GM23338 (cell line): ENCODE measurements at regions not wholly inside any gene's neighbourhood (a gene's known extent, or its start where the extent isn't known, plus 50 kb on each side); places are given as distances from the start of the nearest gene placed in this dataset.

Experiments used
- ATAC-seq: fragments of 200-7000 bp; cut with Tn5 transposase; 3 replicates; pipeline ENCODE4 v1.9.1; 2020
- DNase-seq: peaks from one replicate; pipeline ENCODE4 v3.0.0-alpha.2; 2015; ENCODE audit warnings: low spot score
- H2AFZ ChIP-seq: fragments of 200-600 bp; sonication (generic); 2 replicates; pipeline ENCODE4 v1.8.0; 2016; ENCODE audit warnings: antibody characterized with exemption, mild to moderate bottlenecking, moderate library complexity
- H3F3A ChIP-seq: fragments of 200-600 bp; sonication (generic); replicated peaks from 2 replicates; pipeline ENCODE4 v1.8.0; 2017; ENCODE audit warnings: antibody characterized with exemption, mixed run types, low read depth
- H3K27ac ChIP-seq: fragments of 200-600 bp; sonication (generic); 2 replicates; pipeline ENCODE4 v1.6.1; 2016; ENCODE audit warnings: low read depth
- H3K27me3 ChIP-seq: fragments of 200-600 bp; sonication (generic); 2 replicates; pipeline ENCODE4 v1.8.0; 2016; ENCODE audit warnings: mild to moderate bottlenecking, mixed run types, moderate library complexity; ENCODE audit not compliant: insufficient read depth
- H3K36me3 ChIP-seq: fragments of 200-600 bp; sonication (generic); 2 replicates; pipeline ENCODE4 v1.8.0; 2016; ENCODE audit warnings: mild to moderate bottlenecking; ENCODE audit not compliant: insufficient read depth
- H3K4me1 ChIP-seq: fragments of 200-600 bp; sonication (generic); 2 replicates; pipeline ENCODE4 v1.8.0; 2016; ENCODE audit warnings: mild to moderate bottlenecking, moderate library complexity; ENCODE audit not compliant: insufficient read depth
- H3K4me2 ChIP-seq: fragments of 200-600 bp; sonication (generic); 2 replicates; pipeline ENCODE4 v1.7.1; 2017; ENCODE audit warnings: mixed run types
- H3K4me3 ChIP-seq: fragments of 200-600 bp; sonication (generic); 2 replicates; pipeline ENCODE4 v1.6.1; 2016; ENCODE audit warnings: mixed run types
- H3K79me2 ChIP-seq: fragments of 200-600 bp; sonication (generic); replicated peaks from 2 replicates; pipeline ENCODE4 v1.8.0; 2017; ENCODE audit warnings: mild to moderate bottlenecking; ENCODE audit not compliant: insufficient read depth
- H3K9me2 ChIP-seq: fragments of 200-600 bp; sonication (generic); 2 replicates; pipeline ENCODE4 v1.8.0; 2017; ENCODE audit not compliant: insufficient read depth
- H4K20me1 ChIP-seq: fragments of 200-600 bp; sonication (generic); replicated peaks from 2 replicates; pipeline ENCODE4 v1.8.0; 2017; ENCODE audit warnings: mild to moderate bottlenecking; ENCODE audit not compliant: insufficient read depth
- H3K27ac Mint-ChIP-seq: 2 replicates; pipeline ENCODE4 v1.8.0; 2020; ENCODE audit warnings: inconsistent platforms, mild to moderate bottlenecking, moderate library complexity, mixed read lengths
- H3K27me3 Mint-ChIP-seq: 3 replicates; pipeline ENCODE4 v1.8.0; 2022; ENCODE audit warnings: low read depth, mild to moderate bottlenecking, moderate library complexity, mixed read lengths, inconsistent platforms; ENCODE audit not compliant: insufficient read depth, poor library complexity
- H3K36me3 Mint-ChIP-seq: 3 replicates; pipeline ENCODE4 v1.8.0; 2021; ENCODE audit warnings: low read depth, mild to moderate bottlenecking, inconsistent platforms, moderate library complexity, mixed read lengths
- H3K4me1 Mint-ChIP-seq: 3 replicates; pipeline ENCODE4 v1.8.0; 2020; ENCODE audit warnings: mild to moderate bottlenecking, inconsistent platforms, mixed read lengths
- H3K4me3 Mint-ChIP-seq: 3 replicates; pipeline ENCODE4 v1.8.0; 2021; ENCODE audit warnings: moderate library complexity, mild to moderate bottlenecking, inconsistent platforms, mixed read lengths
- H3K9me3 Mint-ChIP-seq: 3 replicates; pipeline ENCODE4 v1.8.0; 2020; ENCODE audit warnings: moderate library complexity, mild to moderate bottlenecking, inconsistent platforms, mixed read lengths
- CREB1 ChIP-seq: fragments of 250-450 bp; sonication (Bioruptor Pico); IDR thresholded peaks from 2 replicates; pipeline ENCODE4 v1.5.0; 2020; ENCODE audit warnings: low read depth, mild to moderate bottlenecking, moderate library complexity
- EZH2 ChIP-seq: fragments of 200-600 bp; sonication (generic); IDR thresholded peaks from one replicate; pipeline ENCODE4 v1.8.0; 2017; ENCODE audit warnings: antibody characterized with exemption, mild to moderate bottlenecking, low read depth; ENCODE audit not compliant: unreplicated experiment
- JUNB ChIP-seq: IDR thresholded peaks from one replicate; pipeline ENCODE4 v1.6.1; 2016; ENCODE audit warnings: antibody characterized with exemption; ENCODE audit not compliant: unreplicated experiment
- NANOG ChIP-seq: IDR thresholded peaks from 2 replicates; pipeline ENCODE4 v1.6.1; 2016; ENCODE audit warnings: antibody characterized with exemption, borderline replicate concordance
- STAT1 ChIP-seq: IDR thresholded peaks from one replicate; pipeline ENCODE4 v1.6.1; 2016; ENCODE audit warnings: antibody characterized with exemption; ENCODE audit not compliant: unreplicated experiment
- ZNF114 ChIP-seq: fragments of 250-450 bp; sonication (Bioruptor Pico); IDR thresholded peaks from 2 replicates; pipeline ENCODE4 v1.5.0; 2020; ENCODE audit warnings: mild to moderate bottlenecking, moderate library complexity
- ZNF331 ChIP-seq: fragments of 250-450 bp; sonication (Bioruptor Pico); IDR thresholded peaks from 2 replicates; pipeline ENCODE4 v1.5.0; 2020; ENCODE audit warnings: low read depth, mild to moderate bottlenecking, moderate library complexity
- TF ChIP-seq, protein P1 (sequence below): IDR thresholded peaks from 2 replicates; pipeline ENCODE4 v1.6.1; 2016; ENCODE audit warnings: antibody characterized with exemption
- TF ChIP-seq, protein P2 (sequence below): IDR thresholded peaks from one replicate; pipeline ENCODE4 v1.6.1; 2018; ENCODE audit warnings: antibody characterized with exemption; ENCODE audit not compliant: unreplicated experiment
- TF ChIP-seq, protein P3 (sequence below): fragments of 250-450 bp; sonication (Bioruptor Pico); IDR thresholded peaks from 2 replicates; pipeline ENCODE4 v1.5.0; 2020; ENCODE audit warnings: mild to moderate bottlenecking, moderate library complexity

DNA sequence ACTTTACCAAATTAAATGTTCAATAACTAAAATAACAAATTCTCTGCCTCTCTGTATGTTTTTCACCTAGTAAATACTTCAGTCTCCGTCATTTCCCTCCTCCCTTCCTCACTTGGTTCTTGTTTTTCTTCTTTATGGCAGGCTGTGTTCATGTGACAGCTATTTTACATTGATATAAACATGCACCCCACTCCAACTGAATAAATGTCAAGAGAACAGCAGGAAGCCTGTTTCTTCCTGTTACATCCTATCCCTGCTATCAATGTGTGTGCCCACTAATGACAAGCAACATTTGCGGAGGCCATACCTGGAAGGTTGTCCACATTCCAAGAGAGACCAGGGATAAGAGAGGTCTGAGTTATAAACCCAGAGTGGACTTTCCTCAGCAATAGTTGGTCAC lies 145.2 kb upstream of the MAST4 start:
- H3K4me2 ChIP-seq = no peak overlapping the region
- no peaks in the 10 kb centered on the region for H3K27me3 ChIP-seq
- H3K9me3 Mint-ChIP-seq = peaks cover 62% of the 10 kb centered on the region
- no peak overlapping the region for H3K27ac ChIP-seq
- H3K27ac Mint-ChIP-seq = no peak overlapping the region
- DNase-seq (no peak), ATAC-seq (no peak)
- H3F3A ChIP-seq = no peaks in the 10 kb centered on the region
- H3K79me2 ChIP-seq = no peaks in the 10 kb centered on the region
- 0 out of 3 replicates have a peak, but pooled peaks cover 7% of the 10 kb centered on the region for H3K4me1 Mint-ChIP-seq
- peaks cover 7% of the 10 kb centered on the region for H3K27me3 Mint-ChIP-seq
- H4K20me1 ChIP-seq = no peaks in the 10 kb centered on the region
- H3K4me3 Mint-ChIP-seq = no peak overlapping the region
- no peak overlapping the region for H2AFZ ChIP-seq
- peaks cover 44% of the 10 kb centered on the region for H3K36me3 Mint-ChIP-seq
- H3K4me1 ChIP-seq = no peaks in the 10 kb centered on the region
- peaks cover 8% of the 10 kb centered on the region; the same call in 1 of the 2 replicates for H3K9me2 ChIP-seq
- TF ChIP-seq NANOG (no peak), EZH2 (no peak)
- TF ChIP-seq, protein P1, sequence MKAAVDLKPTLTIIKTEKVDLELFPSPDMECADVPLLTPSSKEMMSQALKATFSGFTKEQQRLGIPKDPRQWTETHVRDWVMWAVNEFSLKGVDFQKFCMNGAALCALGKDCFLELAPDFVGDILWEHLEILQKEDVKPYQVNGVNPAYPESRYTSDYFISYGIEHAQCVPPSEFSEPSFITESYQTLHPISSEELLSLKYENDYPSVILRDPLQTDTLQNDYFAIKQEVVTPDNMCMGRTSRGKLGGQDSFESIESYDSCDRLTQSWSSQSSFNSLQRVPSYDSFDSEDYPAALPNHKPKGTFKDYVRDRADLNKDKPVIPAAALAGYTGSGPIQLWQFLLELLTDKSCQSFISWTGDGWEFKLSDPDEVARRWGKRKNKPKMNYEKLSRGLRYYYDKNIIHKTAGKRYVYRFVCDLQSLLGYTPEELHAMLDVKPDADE = no peak
- H3K36me3 ChIP-seq = no peaks in the 10 kb centered on the region; the same call in 1 of the 2 replicates
- no peak overlapping the region for H3K4me3 ChIP-seq

DNA sequence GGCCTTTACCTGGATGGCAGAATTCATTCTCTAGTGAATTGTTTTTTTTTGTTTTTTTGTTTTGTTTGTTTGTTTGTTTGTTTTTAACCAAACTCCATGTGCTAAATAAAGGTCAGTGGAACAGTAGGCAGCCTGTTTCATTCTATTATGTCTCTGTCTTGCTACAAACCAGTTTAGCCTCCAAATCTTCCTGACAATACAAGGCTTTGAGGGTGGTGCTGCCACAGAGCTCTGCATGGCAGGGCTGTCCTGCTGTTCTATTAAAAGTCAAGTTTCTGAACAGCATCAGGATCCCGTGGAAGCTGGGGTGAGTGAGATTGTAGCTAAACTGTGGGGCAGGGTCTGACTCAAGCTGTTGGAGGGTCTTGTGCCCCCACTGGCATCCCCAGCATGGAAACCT lies 144.1 kb upstream of the MAST4 start:
- Histone ChIP-seq H3F3A (no peaks in the 10 kb centered on the region), H3K4me1 (peaks cover 9% of the 10 kb centered on the region; the same call in 1 of the 2 replicates), H3K4me2 (no peak overlapping the region), H3K36me3 (no peaks in the 10 kb centered on the region; the same call in 1 of the 2 replicates), H3K79me2 (no peaks in the 10 kb centered on the region), H3K27ac (no peak overlapping the region), H4K20me1 (no peaks in the 10 kb centered on the region), H3K4me3 (no peak overlapping the region), H3K9me2 (peaks cover 11% of the 10 kb centered on the region), H2AFZ (no peak overlapping the region), H3K27me3 (no peaks in the 10 kb centered on the region)
- ATAC-seq = peak; percentile 54
- no peak for DNase-seq
- H3K4me3 Mint-ChIP-seq = no peak overlapping the region
- peaks cover 9% of the 10 kb centered on the region for H3K27me3 Mint-ChIP-seq
- no peak overlapping the region for H3K27ac Mint-ChIP-seq
- H3K4me1 Mint-ChIP-seq = peaks cover 16% of the 10 kb centered on the region; the same call in 2 of the 3 replicates
- H3K36me3 Mint-ChIP-seq = peaks cover 43% of the 10 kb centered on the region
- peaks cover 58% of the 10 kb centered on the region for H3K9me3 Mint-ChIP-seq
- TF ChIP-seq STAT1 (no peak), NANOG (no peak), ZNF114 (CRISPR knock-in tag) (no peak), EZH2 (no peak), CREB1 (CRISPR knock-in tag) (no peak), ZNF331 (no peak), JUNB (no peak)
- TF ChIP-seq, protein P1 = no peak
- TF ChIP-seq, protein P2, sequence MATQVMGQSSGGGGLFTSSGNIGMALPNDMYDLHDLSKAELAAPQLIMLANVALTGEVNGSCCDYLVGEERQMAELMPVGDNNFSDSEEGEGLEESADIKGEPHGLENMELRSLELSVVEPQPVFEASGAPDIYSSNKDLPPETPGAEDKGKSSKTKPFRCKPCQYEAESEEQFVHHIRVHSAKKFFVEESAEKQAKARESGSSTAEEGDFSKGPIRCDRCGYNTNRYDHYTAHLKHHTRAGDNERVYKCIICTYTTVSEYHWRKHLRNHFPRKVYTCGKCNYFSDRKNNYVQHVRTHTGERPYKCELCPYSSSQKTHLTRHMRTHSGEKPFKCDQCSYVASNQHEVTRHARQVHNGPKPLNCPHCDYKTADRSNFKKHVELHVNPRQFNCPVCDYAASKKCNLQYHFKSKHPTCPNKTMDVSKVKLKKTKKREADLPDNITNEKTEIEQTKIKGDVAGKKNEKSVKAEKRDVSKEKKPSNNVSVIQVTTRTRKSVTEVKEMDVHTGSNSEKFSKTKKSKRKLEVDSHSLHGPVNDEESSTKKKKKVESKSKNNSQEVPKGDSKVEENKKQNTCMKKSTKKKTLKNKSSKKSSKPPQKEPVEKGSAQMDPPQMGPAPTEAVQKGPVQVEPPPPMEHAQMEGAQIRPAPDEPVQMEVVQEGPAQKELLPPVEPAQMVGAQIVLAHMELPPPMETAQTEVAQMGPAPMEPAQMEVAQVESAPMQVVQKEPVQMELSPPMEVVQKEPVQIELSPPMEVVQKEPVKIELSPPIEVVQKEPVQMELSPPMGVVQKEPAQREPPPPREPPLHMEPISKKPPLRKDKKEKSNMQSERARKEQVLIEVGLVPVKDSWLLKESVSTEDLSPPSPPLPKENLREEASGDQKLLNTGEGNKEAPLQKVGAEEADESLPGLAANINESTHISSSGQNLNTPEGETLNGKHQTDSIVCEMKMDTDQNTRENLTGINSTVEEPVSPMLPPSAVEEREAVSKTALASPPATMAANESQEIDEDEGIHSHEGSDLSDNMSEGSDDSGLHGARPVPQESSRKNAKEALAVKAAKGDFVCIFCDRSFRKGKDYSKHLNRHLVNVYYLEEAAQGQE = no peak
- TF ChIP-seq, protein P3, sequence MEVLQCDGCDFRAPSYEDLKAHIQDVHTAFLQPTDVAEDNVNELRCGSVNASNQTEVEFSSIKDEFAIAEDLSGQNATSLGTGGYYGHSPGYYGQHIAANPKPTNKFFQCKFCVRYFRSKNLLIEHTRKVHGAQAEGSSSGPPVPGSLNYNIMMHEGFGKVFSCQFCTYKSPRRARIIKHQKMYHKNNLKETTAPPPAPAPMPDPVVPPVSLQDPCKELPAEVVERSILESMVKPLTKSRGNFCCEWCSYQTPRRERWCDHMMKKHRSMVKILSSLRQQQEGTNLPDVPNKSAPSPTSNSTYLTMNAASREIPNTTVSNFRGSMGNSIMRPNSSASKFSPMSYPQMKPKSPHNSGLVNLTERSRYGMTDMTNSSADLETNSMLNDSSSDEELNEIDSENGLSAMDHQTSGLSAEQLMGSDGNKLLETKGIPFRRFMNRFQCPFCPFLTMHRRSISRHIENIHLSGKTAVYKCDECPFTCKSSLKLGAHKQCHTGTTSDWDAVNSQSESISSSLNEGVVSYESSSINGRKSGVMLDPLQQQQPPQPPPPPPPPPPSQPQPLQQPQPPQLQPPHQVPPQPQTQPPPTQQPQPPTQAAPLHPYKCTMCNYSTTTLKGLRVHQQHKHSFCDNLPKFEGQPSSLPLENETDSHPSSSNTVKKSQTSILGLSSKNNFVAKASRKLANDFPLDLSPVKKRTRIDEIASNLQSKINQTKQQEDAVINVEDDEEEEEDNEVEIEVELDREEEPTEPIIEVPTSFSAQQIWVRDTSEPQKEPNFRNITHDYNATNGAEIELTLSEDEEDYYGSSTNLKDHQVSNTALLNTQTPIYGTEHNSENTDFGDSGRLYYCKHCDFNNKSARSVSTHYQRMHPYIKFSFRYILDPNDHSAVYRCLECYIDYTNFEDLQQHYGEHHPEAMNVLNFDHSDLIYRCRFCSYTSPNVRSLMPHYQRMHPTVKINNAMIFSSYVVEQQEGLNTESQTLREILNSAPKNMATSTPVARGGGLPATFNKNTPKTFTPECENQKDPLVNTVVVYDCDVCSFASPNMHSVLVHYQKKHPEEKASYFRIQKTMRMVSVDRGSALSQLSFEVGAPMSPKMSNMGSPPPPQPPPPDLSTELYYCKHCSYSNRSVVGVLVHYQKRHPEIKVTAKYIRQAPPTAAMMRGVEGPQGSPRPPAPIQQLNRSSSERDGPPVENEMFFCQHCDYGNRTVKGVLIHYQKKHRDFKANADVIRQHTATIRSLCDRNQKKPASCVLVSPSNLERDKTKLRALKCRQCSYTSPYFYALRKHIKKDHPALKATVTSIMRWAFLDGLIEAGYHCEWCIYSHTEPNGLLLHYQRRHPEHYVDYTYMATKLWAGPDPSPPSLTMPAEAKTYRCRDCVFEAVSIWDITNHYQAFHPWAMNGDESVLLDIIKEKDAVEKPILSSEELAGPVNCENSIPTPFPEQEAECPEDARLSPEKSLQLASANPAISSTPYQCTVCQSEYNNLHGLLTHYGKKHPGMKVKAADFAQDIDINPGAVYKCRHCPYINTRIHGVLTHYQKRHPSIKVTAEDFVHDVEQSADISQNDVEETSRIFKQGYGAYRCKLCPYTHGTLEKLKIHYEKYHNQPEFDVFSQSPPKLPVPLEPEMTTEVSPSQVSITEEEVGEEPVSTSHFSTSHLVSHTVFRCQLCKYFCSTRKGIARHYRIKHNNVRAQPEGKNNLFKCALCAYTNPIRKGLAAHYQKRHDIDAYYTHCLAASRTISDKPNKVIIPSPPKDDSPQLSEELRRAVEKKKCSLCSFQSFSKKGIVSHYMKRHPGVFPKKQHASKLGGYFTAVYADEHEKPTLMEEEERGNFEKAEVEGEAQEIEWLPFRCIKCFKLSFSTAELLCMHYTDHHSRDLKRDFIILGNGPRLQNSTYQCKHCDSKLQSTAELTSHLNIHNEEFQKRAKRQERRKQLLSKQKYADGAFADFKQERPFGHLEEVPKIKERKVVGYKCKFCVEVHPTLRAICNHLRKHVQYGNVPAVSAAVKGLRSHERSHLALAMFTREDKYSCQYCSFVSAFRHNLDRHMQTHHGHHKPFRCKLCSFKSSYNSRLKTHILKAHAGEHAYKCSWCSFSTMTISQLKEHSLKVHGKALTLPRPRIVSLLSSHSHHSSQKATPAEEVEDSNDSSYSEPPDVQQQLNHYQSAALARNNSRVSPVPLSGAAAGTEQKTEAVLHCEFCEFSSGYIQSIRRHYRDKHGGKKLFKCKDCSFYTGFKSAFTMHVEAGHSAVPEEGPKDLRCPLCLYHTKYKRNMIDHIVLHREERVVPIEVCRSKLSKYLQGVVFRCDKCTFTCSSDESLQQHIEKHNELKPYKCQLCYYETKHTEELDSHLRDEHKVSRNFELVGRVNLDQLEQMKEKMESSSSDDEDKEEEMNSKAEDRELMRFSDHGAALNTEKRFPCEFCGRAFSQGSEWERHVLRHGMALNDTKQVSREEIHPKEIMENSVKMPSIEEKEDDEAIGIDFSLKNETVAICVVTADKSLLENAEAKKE = no peak
